K562 (cell line): ENCODE measurements at regions not wholly inside any gene's neighbourhood (a gene's known extent, or its start where the extent isn't known, plus 50 kb on each side); places are given as distances from the start of the nearest gene placed in this dataset.

Experiments used
- CEBPB ChIP-seq: fragments of 450-650 bp; IDR thresholded peaks from 2 replicates; pipeline ENCODE4 v1.6.1; 2016; ENCODE audit warnings: missing genetic modification characterization, missing compliant biosample characterization
- CHD7 ChIP-seq: fragments of 200-600 bp; sonication (generic); IDR thresholded peaks from one replicate; pipeline ENCODE4 v1.6.1; 2012; ENCODE audit warnings: mild to moderate bottlenecking, low read depth, low read length, inconsistent platforms
- E2F5 ChIP-seq: sonication (generic); formaldehyde crosslinking; IDR thresholded peaks from 2 replicates; pipeline ENCODE4 v1.8.0; 2022; ENCODE audit warnings: mild to moderate bottlenecking, missing genetic modification reagents
- RNF2 ChIP-seq: sonication (generic); IDR thresholded peaks from 2 replicates; pipeline ENCODE4 v1.6.1; 2016
- SMARCA4 ChIP-seq: fragments of 450-650 bp; IDR thresholded peaks from 2 replicates; pipeline ENCODE4 v1.6.1; 2016
- SPI1 ChIP-seq: IDR thresholded peaks from 2 replicates; pipeline ENCODE4 v1.6.1; 2011; ENCODE audit warnings: low read depth, low read length, control low read depth, borderline replicate concordance
- USF2 ChIP-seq: sonication (generic); formaldehyde crosslinking; IDR thresholded peaks from 2 replicates; pipeline ENCODE4 v1.5.0; 2020; ENCODE audit warnings: missing genetic modification reagents
- ZBED1 ChIP-seq: IDR thresholded peaks from 2 replicates; pipeline ENCODE4 v1.6.1; 2014
- ZFP91 ChIP-seq: sonication (generic); formaldehyde crosslinking; IDR thresholded peaks from 2 replicates; pipeline ENCODE4 v1.8.0; 2022; ENCODE audit warnings: mild to moderate bottlenecking, missing genetic modification reagents
- ZNF12 ChIP-seq: sonication (generic); formaldehyde crosslinking; IDR thresholded peaks from 2 replicates; pipeline ENCODE4 v1.4.0; 2020; ENCODE audit warnings: mild to moderate bottlenecking, missing genetic modification reagents
- ZNF41 ChIP-seq: fragments of 250-450 bp; sonication (Bioruptor Pico); conservative IDR thresholded peaks from 2 replicates; pipeline ENCODE4 v1.4.0; 2020; ENCODE audit warnings: mild to moderate bottlenecking
- ZNF431 ChIP-seq: sonication (generic); formaldehyde crosslinking; IDR thresholded peaks from 2 replicates; pipeline ENCODE4 v1.8.0; 2022; ENCODE audit warnings: mild to moderate bottlenecking, missing genetic modification reagents

- TF ChIP-seq CHD7 (no peak), ZNF41 (no peak), ZBED1 (no peak), RNF2 (no peak), ZNF431 (no peak), SMARCA4 (no peak), USF2 (no peak), ZFP91 (no peak), SPI1 (no peak), E2F5 (CRISPR knock-in tag) (no peak), CEBPB (tag) (no peak), ZNF12 (CRISPR knock-in tag) (no peak)
Measured at GRCh38 chr2:43024515-43025011, 201.8 kb downstream of the ZFP36L2 start (continued).
